HG03060 (cell line): ENCODE measurements at regions not wholly inside any gene's neighbourhood (a gene's known extent, or its start where the extent isn't known, plus 50 kb on each side); places are given as distances from the start of the nearest gene placed in this dataset.

Experiments
- ATAC-seq: cut with Tn5 transposase; IDR thresholded peaks from one replicate; pipeline ENCODE4 v1.9.1; 2021; ENCODE audit warnings: low read depth, moderate number of reproducible peaks; ENCODE audit not compliant: unreplicated experiment

DNA sequence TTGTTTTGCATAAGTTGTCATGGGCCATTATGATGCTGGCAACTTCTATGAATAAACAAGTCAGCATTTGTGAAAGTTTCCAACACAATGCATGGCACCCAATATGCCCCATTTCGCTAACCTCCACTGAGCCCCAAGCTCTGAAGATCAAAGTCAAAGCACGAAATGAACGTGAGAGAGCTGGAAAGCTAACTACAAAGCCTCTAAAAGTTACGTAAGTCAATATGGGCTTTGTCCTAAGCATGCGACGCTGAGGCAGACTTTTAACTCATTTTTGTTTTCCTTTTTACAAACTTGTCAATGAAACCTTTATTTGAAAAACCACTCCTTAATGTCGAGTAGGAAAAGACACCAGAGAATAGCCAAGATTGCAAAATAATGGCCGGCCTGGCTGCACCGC is 131.6 kb upstream of the NUDT7 start:
- no peak for ATAC-seq

DNA sequence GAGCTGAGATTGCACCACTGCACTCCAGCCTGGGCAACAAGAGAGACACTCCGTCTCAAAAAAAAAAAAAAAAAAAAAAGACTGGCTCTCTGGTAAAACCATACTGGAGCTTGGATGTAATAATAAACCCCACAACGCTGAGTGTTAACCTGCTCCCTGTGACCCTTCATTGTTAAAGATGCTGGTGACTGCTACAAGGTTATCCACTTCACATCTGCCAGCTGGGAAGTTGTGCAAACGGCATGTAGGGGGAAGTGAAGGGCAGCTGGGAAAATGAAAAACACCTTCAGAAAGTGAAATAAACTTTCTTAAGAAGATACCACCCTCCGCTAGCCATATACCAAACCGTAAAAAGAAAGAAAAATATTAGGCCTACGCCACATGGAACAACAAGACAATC is 131.0 kb upstream of the NUDT7 start:
- no peak for ATAC-seq

DNA sequence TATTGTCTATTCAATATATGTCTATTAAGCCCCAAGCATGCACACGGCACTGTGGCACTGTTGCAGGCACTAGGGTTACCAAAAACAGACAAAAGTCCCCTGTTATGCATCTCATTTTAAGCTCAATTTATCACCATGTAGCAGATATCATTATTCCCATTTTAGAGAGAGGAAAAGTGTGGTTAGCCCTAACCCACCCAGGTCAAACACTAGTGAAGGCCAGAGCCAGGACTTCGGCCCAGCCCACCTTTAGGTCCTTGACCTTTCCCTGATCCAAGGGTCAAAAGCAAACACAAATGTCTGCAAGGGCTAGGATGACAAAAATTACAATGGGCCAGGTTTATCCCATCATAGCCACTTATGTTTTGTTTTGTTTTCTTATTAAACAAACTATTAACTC is 130.3 kb upstream of the NUDT7 start:
- ATAC-seq = no peak

DNA sequence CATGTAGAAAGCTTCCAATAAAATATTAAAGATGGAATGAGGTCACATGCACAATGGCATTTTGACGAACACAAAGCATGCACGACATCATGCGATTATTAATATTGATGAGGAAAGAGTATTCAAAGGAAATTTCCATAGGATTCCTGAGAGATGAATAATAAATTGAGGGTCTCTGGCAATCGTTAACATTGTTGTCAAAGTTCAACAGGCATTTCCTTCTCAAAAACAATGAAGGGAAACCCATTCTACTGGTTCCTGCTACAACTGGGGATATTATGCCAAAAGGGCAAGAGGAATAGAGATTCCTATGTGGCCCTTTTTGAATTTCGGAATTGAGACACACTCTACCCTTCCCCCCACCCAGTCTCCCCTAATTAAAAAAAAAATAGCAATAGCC is 128.3 kb upstream of the NUDT7 start:
- no peak for ATAC-seq

- ATAC-seq = no peak
Observed at GRCh38 chr16:77594799-77595596, 127.3 kb upstream of the NUDT7 start.

GRCh38 chr16:77596261-77596660 is 126.1 kb upstream of the NUDT7 start:
- no peak for ATAC-seq

- ATAC-seq = no peak
Observed at GRCh38 chr16:77599793-77600415, 122.4 kb upstream of the NUDT7 start.

- no peak for ATAC-seq
Observed at GRCh38 chr16:77600555-77600954, 121.8 kb upstream of the NUDT7 start.

GRCh38 chr16:77603656-77604055 is 118.7 kb upstream of the NUDT7 start:
- ATAC-seq = no peak

DNA sequence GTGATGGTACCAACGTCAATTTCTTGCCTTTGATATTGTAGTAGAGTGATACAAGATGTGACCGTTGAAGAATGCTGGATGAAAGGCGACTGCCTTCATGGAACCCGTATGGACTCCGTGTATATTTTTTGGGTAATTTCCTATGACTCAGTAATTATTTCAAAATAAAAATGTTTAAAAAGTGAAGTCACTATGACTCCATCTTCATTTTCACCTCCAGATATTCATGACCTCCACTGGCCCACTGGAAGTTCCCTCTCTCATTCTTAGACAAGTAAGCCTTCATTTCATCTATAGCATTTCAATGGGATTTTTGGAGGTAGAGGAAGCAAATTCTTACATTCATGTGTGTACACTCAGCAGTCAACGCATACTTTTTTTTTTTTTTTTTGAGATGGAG is 111.8 kb upstream of the NUDT7 start:
- ATAC-seq = no peak

DNA sequence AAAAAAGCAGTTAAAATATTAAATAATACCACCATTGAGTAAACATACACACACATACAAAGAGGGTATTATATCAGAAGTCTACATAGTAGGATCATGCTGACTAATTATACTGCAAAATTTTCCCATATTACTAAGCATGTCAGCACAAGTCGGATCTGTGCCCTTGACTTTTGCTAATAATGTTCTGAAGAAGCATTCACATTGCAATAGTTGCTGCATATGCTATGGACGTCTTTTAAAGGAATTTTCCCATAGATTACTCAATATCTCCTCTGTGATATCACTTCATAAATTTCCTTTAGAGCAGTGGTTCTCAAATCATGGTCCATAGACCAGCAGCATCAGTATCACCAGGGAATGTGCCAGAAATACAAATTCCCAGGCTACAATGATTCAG is 110.9 kb upstream of the NUDT7 start:
- no peak for ATAC-seq

GRCh38 chr16:77612596-77612995 is 109.7 kb upstream of the NUDT7 start:
- ATAC-seq = no peak

GRCh38 chr16:77613095-77613494 is 109.2 kb upstream of the NUDT7 start:
- ATAC-seq = no peak

DNA sequence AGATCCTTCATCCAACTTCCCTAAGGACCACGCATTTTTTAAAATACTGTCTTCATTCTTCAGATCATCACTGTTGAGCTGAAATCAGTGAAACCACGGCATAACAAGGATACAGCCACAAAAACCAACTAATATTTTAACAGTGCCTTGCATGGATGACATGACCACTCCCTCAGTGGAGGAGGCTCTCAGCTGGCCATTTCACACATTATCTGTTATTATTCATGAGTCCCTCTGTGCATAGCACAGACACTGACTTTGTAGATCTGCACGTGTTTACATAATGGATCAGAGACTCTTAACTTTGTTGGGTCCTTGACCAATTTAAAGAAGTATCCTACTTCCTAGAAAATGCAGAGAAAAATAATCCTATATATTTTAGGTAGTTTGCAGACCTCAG is 104.8 kb upstream of the NUDT7 start:
- ATAC-seq = no peak

DNA sequence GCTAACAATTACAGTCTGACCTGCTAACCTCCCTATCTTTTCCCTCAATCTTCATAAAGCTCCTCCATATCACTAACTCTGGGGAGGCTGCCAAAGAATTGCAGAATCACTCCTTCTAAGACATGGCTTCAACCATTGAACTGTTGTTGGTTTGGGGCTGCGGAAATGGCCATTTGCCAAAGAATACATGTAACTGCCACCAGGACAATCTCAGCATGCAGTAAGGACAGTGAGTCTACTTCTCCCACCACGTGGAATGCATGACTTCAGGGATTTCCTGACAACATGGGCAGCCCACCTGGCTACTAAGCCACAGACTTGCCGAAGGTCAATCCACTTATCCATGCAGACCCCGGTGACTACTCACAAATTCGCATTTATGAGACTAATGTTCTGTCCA is 104.3 kb upstream of the NUDT7 start:
- no peak for ATAC-seq

- no peak for ATAC-seq
Observed at GRCh38 chr16:77618951-77619350, 103.4 kb upstream of the NUDT7 start.

DNA sequence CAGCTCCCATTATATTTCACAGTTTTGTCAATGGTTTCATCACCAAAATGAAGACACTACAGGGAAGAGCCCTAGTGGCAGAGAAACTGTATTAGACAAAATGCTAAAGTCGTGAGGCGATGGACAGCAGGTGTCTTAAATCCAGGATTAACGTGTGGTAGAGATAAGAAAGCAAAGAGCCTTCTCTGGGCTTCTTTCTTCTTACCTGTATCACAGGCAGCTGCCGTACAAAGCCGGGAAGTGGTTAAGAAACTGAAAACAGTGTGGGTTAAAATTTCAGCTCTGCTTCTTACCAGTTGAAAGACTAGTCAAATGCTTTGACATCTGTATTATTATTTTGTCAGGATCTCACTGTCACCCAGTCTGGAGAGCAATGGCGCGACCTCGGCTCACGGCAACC is 98.2 kb upstream of the NUDT7 start:
- no peak for ATAC-seq

- ATAC-seq = no peak
Observed at GRCh38 chr16:77636615-77637014, 85.7 kb upstream of the NUDT7 start.

GRCh38 chr16:77637940-77638339 is 84.4 kb upstream of the NUDT7 start:
- no peak for ATAC-seq

GRCh38 chr16:77643176-77643575 is 79.1 kb upstream of the NUDT7 start:
- no peak for ATAC-seq

- ATAC-seq = no peak
Observed at GRCh38 chr16:77645764-77646163, 76.5 kb upstream of the NUDT7 start.

DNA sequence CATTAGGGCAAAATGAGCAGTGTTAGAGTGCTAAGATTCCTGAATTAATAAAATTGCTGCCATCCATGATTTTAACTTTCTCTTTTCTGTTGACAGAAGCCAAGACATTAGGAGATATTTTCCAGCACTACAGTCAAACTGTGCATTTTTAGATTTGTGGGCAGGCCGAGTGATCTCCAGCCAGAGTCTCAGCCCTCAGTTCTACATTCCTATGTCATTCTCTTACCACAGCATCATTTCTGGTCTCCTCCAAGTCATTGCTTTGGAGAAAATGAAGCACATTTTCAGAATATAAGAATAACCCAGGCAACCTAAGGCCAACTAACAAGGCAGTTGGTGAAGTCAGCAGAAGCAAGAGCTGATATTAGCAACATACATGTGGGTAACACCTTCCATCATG is 74.6 kb upstream of the NUDT7 start:
- ATAC-seq = no peak
